PC-3 (cell line): ENCODE measurements at regions not wholly inside any gene's neighbourhood (a gene's known extent, or its start where the extent isn't known, plus 50 kb on each side); places are given as distances from the start of the nearest gene placed in this dataset.

Source experiments
- EZH2phosphoT487 ChIP-seq: fragments of 300-600 bp; sonication (generic); IDR thresholded peaks from 2 replicates; pipeline ENCODE4 v1.6.1; 2018; ENCODE audit warnings: mild to moderate bottlenecking, antibody characterized with exemption, low read length, borderline replicate concordance
- TF ChIP-seq, protein P1 (sequence below): fragments of 300-600 bp; sonication (generic); conservative IDR thresholded peaks from 2 replicates; pipeline ENCODE4 v1.5.1; 2017; ENCODE audit warnings: antibody characterized with exemption, low read depth, mild to moderate bottlenecking, low read length

DNA sequence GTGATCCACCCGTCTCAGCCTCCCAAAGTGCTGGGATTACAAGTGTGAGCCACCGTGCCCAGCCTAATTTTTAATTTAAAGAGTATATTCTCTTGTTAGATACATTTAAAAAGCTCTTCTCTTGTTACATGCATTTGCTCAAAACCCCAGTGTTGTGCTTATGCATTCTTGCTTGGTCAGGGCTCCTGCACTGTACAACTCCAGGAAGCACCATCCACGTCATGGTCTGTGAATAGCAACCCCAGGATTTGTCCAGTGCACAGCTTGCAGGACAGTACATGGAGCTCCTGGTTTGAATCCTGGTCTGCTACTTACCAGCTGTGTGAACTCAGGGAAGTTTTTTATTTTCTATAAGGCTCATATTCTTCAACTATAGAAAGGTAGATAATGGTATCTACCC, 80.8 kb downstream of the MDH1 start:
- TF ChIP-seq, protein P1, sequence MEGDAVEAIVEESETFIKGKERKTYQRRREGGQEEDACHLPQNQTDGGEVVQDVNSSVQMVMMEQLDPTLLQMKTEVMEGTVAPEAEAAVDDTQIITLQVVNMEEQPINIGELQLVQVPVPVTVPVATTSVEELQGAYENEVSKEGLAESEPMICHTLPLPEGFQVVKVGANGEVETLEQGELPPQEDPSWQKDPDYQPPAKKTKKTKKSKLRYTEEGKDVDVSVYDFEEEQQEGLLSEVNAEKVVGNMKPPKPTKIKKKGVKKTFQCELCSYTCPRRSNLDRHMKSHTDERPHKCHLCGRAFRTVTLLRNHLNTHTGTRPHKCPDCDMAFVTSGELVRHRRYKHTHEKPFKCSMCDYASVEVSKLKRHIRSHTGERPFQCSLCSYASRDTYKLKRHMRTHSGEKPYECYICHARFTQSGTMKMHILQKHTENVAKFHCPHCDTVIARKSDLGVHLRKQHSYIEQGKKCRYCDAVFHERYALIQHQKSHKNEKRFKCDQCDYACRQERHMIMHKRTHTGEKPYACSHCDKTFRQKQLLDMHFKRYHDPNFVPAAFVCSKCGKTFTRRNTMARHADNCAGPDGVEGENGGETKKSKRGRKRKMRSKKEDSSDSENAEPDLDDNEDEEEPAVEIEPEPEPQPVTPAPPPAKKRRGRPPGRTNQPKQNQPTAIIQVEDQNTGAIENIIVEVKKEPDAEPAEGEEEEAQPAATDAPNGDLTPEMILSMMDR, result no peak
- no peak for TF ChIP-seq EZH2phosphoT487
